Stimulated activated CD8-positive, alpha-beta memory T cell treated with anti-CD3 and anti-CD28 coated beads, Interleukin-12 subunit alpha, Interleukin-12 subunit beta, amount 100 ng/mL, for 24 hours (primary cell): ENCODE measurements at regions not wholly inside any gene's neighbourhood (a gene's known extent, or its start where the extent isn't known, plus 50 kb on each side); places are given as distances from the start of the nearest gene placed in this dataset.
A peak's percentile ranks its signal among the peaks of the same experiment; 100 is the strongest.
"Not testable (repeated sequence)": the region's sequence is repeated elsewhere in the genome, so short reads cannot be mapped to it uniquely, and the experiment has no call there.

Source experiments
- DNase-seq: peaks from one replicate; pipeline ENCODE4 v3.0.0-alpha.2; 2020; ENCODE audit errors: extremely low read depth

- DNase-seq = no peak
Observed at GRCh38 chr2:38483776-38484501, 106.9 kb upstream of the ATL2 start.

- not testable (repeated sequence) for DNase-seq
Observed at GRCh38 chr2:38482710-38483109, 105.6 kb upstream of the ATL2 start.

GRCh38 chr2:38480617-38481016 lies 103.5 kb upstream of the ATL2 start:
- no peak for DNase-seq

- no peak for DNase-seq
Observed at GRCh38 chr2:38477006-38477405, 99.9 kb upstream of the ATL2 start.

GRCh38 chr2:38475567-38475881 lies 98.5 kb upstream of the ATL2 start:
- no peak for DNase-seq

GRCh38 chr2:38474715-38475566 lies 97.9 kb upstream of the ATL2 start:
- no peak for DNase-seq

GRCh38 chr2:38474021-38474456 lies 97.0 kb upstream of the ATL2 start:
- no peak for DNase-seq

- no peak for DNase-seq
Observed at GRCh38 chr2:38473333-38474005, 96.4 kb upstream of the ATL2 start.

- DNase-seq = no peak
Observed at GRCh38 chr2:38470115-38470514, 93.0 kb upstream of the ATL2 start.

GRCh38 chr2:38467768-38468455 lies 90.8 kb upstream of the ATL2 start:
- no peak for DNase-seq

- no peak for DNase-seq
Observed at GRCh38 chr2:38466876-38467767, 90.0 kb upstream of the ATL2 start.

GRCh38 chr2:38466409-38466808 lies 89.3 kb upstream of the ATL2 start:
- DNase-seq = no peak

GRCh38 chr2:38465789-38466127 lies 88.7 kb upstream of the ATL2 start:
- DNase-seq = no peak

- DNase-seq = no peak
Observed at GRCh38 chr2:38464971-38465788, 88.1 kb upstream of the ATL2 start.

- DNase-seq = no peak
Observed at GRCh38 chr2:38463752-38464151, 86.7 kb upstream of the ATL2 start.

- DNase-seq = peak; percentile 24
Observed at GRCh38 chr2:38462121-38462661, 85.1 kb upstream of the ATL2 start.

- no peak for DNase-seq
Observed at GRCh38 chr2:38461470-38461869, 84.4 kb upstream of the ATL2 start.

- DNase-seq = no peak
Observed at GRCh38 chr2:38460313-38460712, 83.2 kb upstream of the ATL2 start.

GRCh38 chr2:38454081-38454480 lies 77.0 kb upstream of the ATL2 start:
- no peak for DNase-seq

GRCh38 chr2:38451778-38452177 lies 74.7 kb upstream of the ATL2 start:
- not testable (repeated sequence) for DNase-seq
